ENCODE measurements at regions not wholly inside any gene's neighbourhood (a gene's known extent, or its start where the extent isn't known, plus 50 kb on each side); places are given as distances from the start of the nearest gene placed in this dataset.

GRCh38 chr13:64397701-64398100 is 2832.4 kb downstream of the PCDH9 start:
- 0% methylated on average over 2 of the region's 2 CpGs for WGBS (ENCODE audit: insufficient coverage, insufficient replicate concordance, low lambda C conversion rate, missing lambda C conversion rate)
- SMC1A ChIA-PET (ENCODE audit: uncharacterized antibody, unreplicated experiment), result interaction anchor here (1.2 to 2.2 kb wide), 2 partner anchors 15 to 25 kb away, joined by 4 to 6 read pairs; no protein-coding TSS in a partner anchor
- FAIRE-seq (no peak), ATAC-seq (no peak), DNase-seq (ENCODE audit: low read depth, low spot score) (no peak)
- H3K9ac ChIP-seq (ENCODE audit: control insufficient read depth, insufficient read depth, low read length), result no peak overlapping the region
- H3K36me3 ChIP-seq (ENCODE audit: control insufficient read depth in 2 of 2, insufficient read depth in 2 of 2, low read length in 1 of 2), result no peaks in the 10 kb centered on the region
- CTCF ChIA-PET, result no interaction called here
- RAD21 ChIA-PET (ENCODE audit: unreplicated experiment), result no interaction called here
- TF ChIP-seq EZH2 (IDR thresholded peaks at IDR 0.05; ENCODE audit: borderline replicate concordance, control insufficient read depth, low read depth, low read length) (no peak), NFYB (IDR thresholded peaks at IDR 0.05; ENCODE audit: insufficient read depth, low read depth, low read length) (no peak), CHD2 (IDR thresholded peaks at IDR 0.05; ENCODE audit: borderline replicate concordance, low read depth, low read length) (no peak), ZNF592 (IDR thresholded peaks at IDR 0.05) (no peak), TCF7 (IDR thresholded peaks at IDR 0.05; ENCODE audit: borderline replicate concordance) (no peak), ATF2 (IDR thresholded peaks at IDR 0.05; ENCODE audit: low read length) (no peak), ZBTB33 (IDR thresholded peaks at IDR 0.05) (no peak), POLR2A (IDR thresholded peaks at IDR 0.05; ENCODE audit: low read depth, low read length) (no peak), NRF1 (conservative IDR thresholded peaks at IDR 0.05; ENCODE audit: low read depth, low read length) (no peak), ZNF207 (IDR thresholded peaks at IDR 0.05; ENCODE audit: borderline replicate concordance) (no peak), ATF3 (IDR thresholded peaks at IDR 0.05; ENCODE audit: borderline replicate concordance, extremely low read depth, low read depth, low read length) (no peak), YBX1 (IDR thresholded peaks at IDR 0.05) (no peak), RCOR1 (conservative IDR thresholded peaks at IDR 0.05; ENCODE audit: low read depth, low read length) (no peak), ZSCAN29 (IDR thresholded peaks at IDR 0.05) (no peak), JUND (IDR thresholded peaks at IDR 0.05; ENCODE audit: low read depth, low read length) (no peak), PML (IDR thresholded peaks at IDR 0.05; ENCODE audit: low read length) (no peak)
- H2AFZ ChIP-seq (ENCODE audit: control insufficient read depth, low read depth, low read length), result no peak overlapping the region
- H3K27me3 ChIP-seq (replicated peaks in 1 of 2; ENCODE audit: control insufficient read depth in 2 of 2, insufficient read depth in 2 of 2, low read length in 1 of 2), result no peaks in the 10 kb centered on the region
- H3K4me2 ChIP-seq (ENCODE audit: control insufficient read depth, insufficient read depth), result no peak overlapping the region
- no peak overlapping the region for H3K27ac ChIP-seq (ENCODE audit: control insufficient read depth, insufficient read depth)
- H4K20me1 ChIP-seq (ENCODE audit: control insufficient read depth, insufficient read depth), result no peaks in the 10 kb centered on the region
- no peaks in the 10 kb centered on the region for H3K9me3 ChIP-seq (replicated peaks; ENCODE audit: control insufficient read depth, insufficient read depth, low read length)
- in situ Hi-C loops (cut with MboI), result no loop called here
- no peaks in the 10 kb centered on the region for H3K79me2 ChIP-seq (ENCODE audit: control insufficient read depth, insufficient read depth, low read length)
- no peak overlapping the region for H3K4me3 ChIP-seq
- intact Hi-C loops (cut with micrococcal nuclease; ENCODE audit: unreplicated experiment), result no loop called here
- no TSS peak for BruUV-seq (replicated peaks)
- no peaks in the 10 kb centered on the region for H3K4me1 ChIP-seq (ENCODE audit: control insufficient read depth, insufficient read depth, low read length)
- POLR2A ChIA-PET, result no interaction called here
